Mucosa of descending colon (tissue), 3 donors: ENCODE measurements at regions not wholly inside any gene's neighbourhood (a gene's known extent, or its start where the extent isn't known, plus 50 kb on each side); places are given as distances from the start of the nearest gene placed in this dataset.

Source experiments
- ATAC-seq: fragments of 200-7000 bp; cut with Tn5 transposase; one replicate; pipeline ENCODE4 v1.9.1; 2020; ENCODE audit warnings: mild to moderate bottlenecking, moderate library complexity
- DNase-seq, 3 donors: peaks; one replicate each; pipeline ENCODE4 v3.0.0-alpha.2; 2020
- H3K36me3 ChIP-seq: fragments of 200-600 bp; one replicate; pipeline ENCODE4 v1.8.0; 2021; ENCODE audit warnings: low read depth, mild to moderate bottlenecking
- H3K4me1 ChIP-seq: fragments of 200-600 bp; one replicate; pipeline ENCODE4 v1.8.0; 2021; ENCODE audit warnings: low read depth, mild to moderate bottlenecking
- H3K4me3 ChIP-seq: fragments of 200-600 bp; one replicate; pipeline ENCODE4 v1.8.0; 2021; ENCODE audit warnings: mild to moderate bottlenecking
- H3K9me3 ChIP-seq: fragments of 200-600 bp; one replicate; pipeline ENCODE4 v1.8.0; 2021; ENCODE audit warnings: mild to moderate bottlenecking
- intact Hi-C, 2 donors: fragments of 100-400 bp; cut with DNase I in 1 of 2; cut with micrococcal nuclease in 1 of 2; formaldehyde crosslinking; loops; one replicate each; pipeline versions ENCODE4 v1.11.0 to v1.11.1; 2022; cut with DNase I, micrococcal nuclease
- TF ChIP-seq, protein P1 (sequence below): fragments of 200-600 bp; IDR thresholded peaks from one replicate; pipeline ENCODE4 v1.8.0; 2022; ENCODE audit warnings: antibody characterized with exemption, mild to moderate bottlenecking
- donor health status: DM: no; HTN: no; CAD: no; lungs with moderate emphysema.
- donor health status: DM: no; HTN: no; CAD: no.
- donor health status: DM: no; HTN: yes; CAD: no.

DNA sequence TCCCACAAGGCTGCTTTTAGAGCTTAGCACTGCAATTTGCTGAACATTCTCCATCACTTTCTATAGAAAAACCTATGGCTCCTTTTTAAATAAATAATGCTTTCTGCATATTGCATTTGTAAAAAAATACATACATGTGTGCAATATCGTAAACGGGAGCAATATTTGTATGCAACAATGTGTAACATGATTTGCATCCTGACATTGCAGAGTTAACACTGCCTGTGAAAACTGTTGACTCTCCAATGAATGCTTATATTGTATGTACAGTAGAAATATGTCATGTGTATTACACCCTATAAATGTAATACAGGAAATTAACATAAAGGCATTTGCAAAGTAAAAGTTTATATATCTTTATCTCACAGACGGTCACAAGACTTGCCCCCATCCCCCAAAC, 135.0 kb upstream of the PIEZO2 start:
- no peaks in the 10 kb centered on the region for H3K36me3 ChIP-seq
- intact Hi-C loops, result no loop called here

DNA sequence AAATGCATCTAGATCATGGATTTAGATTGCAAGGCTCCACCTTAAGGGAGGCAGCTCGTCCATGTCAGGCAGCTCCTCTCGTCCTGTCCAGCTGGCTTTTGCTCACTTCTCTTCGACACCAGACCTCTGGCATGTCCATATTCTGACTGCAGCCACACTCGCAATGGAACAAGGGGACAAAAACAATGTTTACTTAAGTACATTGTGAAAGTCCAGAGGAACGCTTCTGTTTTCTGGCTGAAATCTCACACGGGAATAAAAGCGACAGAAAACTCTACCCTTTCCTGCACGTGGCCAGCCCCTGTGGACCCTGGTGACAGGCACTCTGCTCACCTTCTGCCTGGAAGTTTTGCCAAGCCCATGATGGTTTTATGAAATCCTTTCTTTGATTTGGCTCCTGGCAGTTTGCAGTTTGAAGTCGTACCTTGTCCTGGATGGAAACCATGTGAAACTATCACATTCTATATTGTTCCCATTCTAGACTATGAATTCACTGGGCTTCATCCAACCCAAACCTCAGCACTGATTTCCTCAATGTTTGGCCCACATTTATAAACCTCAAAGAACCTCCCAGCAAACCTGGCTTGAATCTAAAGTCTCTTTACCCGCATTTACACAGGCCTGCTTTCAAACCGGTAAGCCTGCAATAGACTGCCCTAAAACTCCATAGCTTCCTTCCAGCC, 134.3 kb upstream of the PIEZO2 start:
- Histone ChIP-seq H3K36me3 (no peaks in the 10 kb centered on the region), H3K4me1 (no peaks in the 10 kb centered on the region), H3K4me3 (no peak overlapping the region), H3K9me3 (peaks cover 31% of the 10 kb centered on the region)
- intact Hi-C loops, result no loop called here
- ATAC-seq (no peak), DNase-seq (no peak)
- TF ChIP-seq, protein P1, sequence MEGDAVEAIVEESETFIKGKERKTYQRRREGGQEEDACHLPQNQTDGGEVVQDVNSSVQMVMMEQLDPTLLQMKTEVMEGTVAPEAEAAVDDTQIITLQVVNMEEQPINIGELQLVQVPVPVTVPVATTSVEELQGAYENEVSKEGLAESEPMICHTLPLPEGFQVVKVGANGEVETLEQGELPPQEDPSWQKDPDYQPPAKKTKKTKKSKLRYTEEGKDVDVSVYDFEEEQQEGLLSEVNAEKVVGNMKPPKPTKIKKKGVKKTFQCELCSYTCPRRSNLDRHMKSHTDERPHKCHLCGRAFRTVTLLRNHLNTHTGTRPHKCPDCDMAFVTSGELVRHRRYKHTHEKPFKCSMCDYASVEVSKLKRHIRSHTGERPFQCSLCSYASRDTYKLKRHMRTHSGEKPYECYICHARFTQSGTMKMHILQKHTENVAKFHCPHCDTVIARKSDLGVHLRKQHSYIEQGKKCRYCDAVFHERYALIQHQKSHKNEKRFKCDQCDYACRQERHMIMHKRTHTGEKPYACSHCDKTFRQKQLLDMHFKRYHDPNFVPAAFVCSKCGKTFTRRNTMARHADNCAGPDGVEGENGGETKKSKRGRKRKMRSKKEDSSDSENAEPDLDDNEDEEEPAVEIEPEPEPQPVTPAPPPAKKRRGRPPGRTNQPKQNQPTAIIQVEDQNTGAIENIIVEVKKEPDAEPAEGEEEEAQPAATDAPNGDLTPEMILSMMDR, result no peak

More for the DNA sequence above, 135.0 kb upstream of the PIEZO2 start:
- no peaks in the 10 kb centered on the region for H3K4me1 ChIP-seq
- TF ChIP-seq, protein P1, result no peak
- no peak overlapping the region for H3K4me3 ChIP-seq
- no peak for DNase-seq
- no peak for ATAC-seq
- H3K9me3 ChIP-seq, result peaks cover 29% of the 10 kb centered on the region

DNA sequence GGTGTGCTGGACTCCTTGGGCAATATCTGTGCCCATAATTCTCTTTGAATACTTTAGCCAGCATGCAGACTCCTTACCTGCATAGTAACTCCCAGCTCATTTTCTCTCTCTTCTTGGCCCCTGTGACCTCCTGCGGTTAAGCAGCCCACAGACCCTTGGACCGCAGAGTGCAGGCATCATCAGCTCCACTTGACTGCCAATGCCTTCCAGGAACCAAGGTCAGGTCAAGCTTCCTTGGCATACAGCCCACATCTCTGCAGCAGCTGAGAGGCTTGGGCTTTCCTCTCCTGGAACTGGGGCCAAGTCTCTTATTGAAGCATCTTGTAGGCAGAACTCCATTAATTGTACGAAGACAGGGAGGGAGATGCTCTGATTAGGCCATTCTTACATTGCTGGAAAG, 130.1 kb upstream of the PIEZO2 start:
- TF ChIP-seq, protein P1, result no peak
- no peak overlapping the region for H3K4me3 ChIP-seq
- no peak for ATAC-seq
- peaks cover 47% of the 10 kb centered on the region for H3K9me3 ChIP-seq
- H3K4me1 ChIP-seq, result no peaks in the 10 kb centered on the region
- intact Hi-C loops, result no loop called here
- DNase-seq, result no peak
- no peaks in the 10 kb centered on the region for H3K36me3 ChIP-seq

DNA sequence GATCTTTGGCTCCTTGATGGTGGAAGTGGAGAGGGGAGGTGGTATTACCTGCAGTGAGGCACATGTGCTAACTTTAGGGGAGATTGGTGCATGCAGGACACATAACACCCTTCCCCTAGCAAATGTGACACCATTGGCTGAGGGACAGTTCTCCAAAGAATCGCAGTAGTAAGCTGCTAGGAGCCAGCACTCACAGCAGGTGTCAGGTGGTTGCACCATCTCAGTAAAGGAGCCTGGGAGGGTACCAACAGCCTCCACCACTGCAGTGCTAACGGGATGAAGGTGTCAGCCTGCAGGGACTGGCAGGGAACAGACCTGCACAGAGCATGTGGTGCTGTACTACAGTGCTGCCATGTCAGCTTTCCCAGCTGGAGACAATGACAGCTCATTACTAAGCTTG, 127.3 kb upstream of the PIEZO2 start:
- no peak for ATAC-seq
- Histone ChIP-seq H3K36me3 (no peaks in the 10 kb centered on the region), H3K9me3 (peaks cover 52% of the 10 kb centered on the region), H3K4me3 (no peak overlapping the region), H3K4me1 (no peaks in the 10 kb centered on the region)
- intact Hi-C loops, result no loop called here
- no peak for DNase-seq
- TF ChIP-seq, protein P1, result no peak

DNA sequence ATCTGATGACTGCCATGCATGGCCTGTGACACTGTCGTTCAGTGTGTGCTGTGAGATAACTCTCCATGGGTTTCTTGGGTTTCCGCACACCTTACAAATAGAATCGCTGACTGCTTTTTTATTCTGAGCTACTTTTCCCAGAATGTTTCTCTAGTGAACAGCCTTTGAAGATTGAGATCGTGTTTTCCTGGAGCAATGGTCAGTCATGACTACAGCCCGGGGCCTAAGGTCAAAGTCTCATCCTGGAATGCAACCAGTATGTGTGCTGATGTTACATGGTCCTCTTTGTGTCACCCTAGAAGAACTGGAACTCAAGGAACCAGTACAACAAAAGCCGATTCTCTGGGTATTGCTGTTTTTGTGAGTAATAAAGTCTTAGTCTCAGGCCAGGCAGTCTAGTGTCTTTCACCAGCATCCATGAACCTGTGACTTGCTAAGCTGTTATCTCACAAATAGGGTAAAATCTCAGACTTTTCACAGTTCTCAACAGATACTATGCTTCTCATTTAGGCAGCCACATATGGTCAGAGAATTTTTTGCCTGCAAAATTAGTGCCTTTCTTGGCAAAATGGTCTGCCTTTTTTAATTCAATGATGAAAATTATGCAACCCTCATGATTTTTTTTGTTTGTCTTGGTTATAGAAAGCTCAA, 124.9 kb upstream of the PIEZO2 start:
- TF ChIP-seq, protein P1, result no peak
- peaks cover 40% of the 10 kb centered on the region for H3K9me3 ChIP-seq

More for the DNA sequence above, 124.9 kb upstream of the PIEZO2 start:
- Histone ChIP-seq H3K36me3 (no peaks in the 10 kb centered on the region), H3K4me1 (no peaks in the 10 kb centered on the region), H3K4me3 (no peak overlapping the region)
- ATAC-seq, result no peak
- intact Hi-C loops, result no loop called here
- DNase-seq, result no peak
